Stimulated activated CD4-positive, alpha-beta T cell treated with anti-CD3 and anti-CD28 coated beads, Interleukin-1b, Interleukin-23, amount 100 ng/mL, for 1 hour (primary cell): ENCODE measurements at regions not wholly inside any gene's neighbourhood (a gene's known extent, or its start where the extent isn't known, plus 50 kb on each side); places are given as distances from the start of the nearest gene placed in this dataset.

ENCODE experiments used
- DNase-seq, 2 donors: peaks; one replicate each; pipeline ENCODE4 v3.0.0-alpha.2; 2020; ENCODE audit warnings: low read depth in 2 of 2

DNA sequence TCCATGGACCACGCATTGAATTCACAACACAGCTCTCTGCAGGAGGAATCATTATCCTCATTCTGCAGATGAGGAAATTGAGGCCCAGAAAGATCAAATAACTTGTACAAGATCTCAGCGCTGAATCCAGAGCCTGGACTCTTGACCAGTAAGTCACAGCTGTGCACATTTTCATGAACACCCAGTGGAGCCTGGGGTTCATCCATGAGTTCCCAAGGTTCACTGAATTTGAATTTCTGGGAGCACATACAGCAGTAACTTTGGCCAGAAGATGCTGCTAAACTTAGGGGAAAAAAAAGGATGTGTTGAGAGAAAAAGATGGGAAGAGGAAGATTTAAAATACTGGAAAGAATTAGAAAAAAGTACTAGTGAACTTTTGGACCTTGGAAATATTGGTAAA lies 218.7 kb upstream of the PPARGC1A start:
- DNase-seq, result no peak

DNA sequence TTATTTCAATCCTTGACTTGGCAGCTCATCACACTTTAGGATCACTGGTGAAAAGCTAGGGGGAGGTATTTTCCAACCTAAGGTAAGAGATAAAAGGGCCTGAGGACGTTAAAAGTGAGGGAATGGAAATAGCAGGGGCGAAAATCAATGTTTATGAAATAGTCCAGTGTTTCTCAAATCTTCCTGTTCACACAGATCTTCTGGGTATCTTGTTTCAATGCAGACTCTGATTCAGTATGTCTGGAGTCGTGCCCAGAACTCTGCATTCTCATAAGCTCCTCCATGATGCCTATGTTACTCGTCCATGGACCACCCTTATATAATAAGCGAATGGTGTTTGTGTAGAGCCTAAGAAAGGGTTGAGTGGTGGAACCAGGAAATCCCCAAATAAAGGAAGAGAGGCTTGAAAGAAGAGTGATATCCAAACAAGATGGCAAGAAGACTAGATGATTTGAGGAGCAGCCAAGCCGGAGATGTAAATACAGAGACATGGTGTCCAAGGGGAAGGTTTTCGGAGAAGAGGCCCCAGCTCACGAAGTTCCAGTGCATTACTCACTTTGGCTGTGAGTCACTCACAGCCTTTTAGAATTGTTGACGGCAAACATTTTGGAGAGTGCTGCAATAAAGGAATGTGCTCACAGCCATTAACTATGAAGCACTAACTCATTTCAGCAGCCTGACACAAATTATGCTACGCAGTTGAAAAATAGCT lies 215.6 kb upstream of the PPARGC1A start:
- DNase-seq, result no peak

DNA sequence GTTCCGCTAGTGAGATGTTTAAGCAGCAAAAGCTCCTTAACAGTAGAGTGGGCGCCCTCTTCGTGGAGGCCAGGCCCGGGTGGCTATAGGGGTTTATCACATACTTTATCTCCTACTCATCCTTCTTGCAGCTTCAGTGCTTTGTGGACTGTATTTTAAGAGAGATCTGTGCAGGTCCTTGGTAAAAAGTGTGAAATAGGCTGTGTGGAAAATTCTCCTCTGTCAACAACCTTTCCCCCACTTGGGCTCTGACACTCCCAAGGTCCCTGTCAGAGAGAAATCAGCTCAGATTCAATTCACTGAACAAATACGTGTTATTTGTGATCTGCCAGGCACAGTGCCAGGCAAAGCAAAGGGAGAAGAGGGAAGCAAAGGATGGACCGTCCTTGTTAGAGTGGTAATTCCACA lies 214.3 kb upstream of the PPARGC1A start:
- no peak for DNase-seq

DNA sequence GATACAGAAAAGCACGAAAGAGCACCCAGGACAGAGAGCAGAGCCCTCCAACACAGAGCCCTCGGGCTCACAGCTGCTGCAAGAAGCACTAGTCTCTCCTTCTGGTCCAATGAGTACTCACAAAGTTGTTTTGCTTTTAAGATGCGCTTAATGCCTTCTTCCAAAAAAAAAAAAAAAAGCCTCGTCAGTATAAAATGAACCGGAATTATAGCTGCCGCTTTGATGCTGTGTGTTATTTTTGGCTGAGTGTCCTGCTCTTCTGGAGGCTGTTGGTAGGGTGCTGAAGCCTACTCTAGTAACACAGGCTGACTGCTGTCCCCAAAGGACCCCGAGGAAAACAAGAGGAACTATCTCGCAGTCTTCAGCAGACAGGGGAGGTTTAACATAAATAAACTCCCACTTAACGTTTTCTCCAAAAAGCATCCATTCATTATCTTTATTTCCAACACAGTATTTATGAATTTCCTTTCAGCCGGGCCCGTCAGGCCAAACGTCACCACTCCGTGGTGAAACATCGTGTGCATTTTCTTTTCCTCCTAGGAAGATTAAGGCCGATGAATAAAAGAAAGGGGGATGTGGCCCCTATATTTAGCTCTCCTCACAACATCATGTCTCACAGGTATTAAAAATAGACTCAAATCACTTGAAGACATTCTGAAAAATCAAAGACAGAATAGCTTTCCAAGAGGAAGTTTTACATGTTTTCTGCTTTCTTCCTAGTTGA lies 213.7 kb upstream of the PPARGC1A start:
- no peak for DNase-seq

DNA sequence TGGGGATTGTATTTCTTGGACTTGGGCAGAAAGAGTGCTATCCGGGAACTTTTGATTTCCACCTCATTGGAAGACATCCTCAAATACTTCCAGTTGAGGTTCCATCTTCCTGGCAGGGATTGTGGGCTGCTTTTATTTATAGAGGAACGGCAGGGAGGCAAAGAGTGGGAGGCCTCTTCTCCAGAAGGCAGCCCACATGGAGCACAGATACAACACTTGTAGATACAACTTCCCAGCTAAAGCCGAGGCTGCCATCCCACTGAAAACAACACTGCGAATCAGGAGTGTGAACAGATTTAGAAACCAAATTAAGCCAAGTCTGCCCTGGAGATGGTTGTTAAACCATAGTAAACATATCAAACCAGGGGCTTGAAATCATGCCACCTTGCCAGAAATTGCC lies 212.8 kb upstream of the PPARGC1A start:
- DNase-seq, result no peak

DNA sequence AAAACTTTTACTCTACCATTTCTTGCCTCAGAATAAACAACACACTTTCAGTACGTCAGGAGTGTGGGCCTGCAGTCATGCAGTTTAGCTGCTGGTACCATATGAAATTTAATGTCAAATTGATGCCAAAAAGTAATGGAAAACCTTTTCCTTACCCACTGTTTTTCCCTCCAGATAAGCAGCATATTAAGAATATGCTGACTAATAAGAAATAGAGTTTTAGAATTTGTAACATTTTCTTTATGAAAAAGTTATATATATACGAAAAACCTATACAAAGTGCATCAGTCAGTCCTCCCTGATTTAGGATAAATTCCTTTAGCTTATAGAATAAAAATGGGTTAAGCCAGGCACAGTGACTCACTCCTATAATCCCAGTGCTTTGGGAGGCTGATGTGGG lies 206.8 kb upstream of the PPARGC1A start:
- no peak for DNase-seq

DNA sequence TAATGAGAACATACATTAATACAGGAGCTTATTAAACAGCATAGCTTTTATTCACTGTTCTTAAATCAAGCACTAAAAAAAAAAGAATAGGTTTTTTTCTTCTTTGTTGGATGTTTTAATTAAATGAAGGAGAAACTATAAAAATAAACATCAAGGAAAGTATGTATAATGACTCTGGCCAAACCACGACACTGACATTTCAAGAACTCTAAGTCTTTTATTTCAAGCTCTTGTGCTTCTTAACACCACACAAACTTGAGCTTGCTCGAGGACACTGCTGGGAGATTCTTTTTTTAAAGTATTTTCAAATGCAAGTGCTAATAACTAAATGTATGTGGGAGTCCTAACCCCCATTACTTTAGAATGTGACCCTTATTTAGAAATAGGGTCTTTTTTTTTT lies 204.9 kb upstream of the PPARGC1A start:
- no peak for DNase-seq

DNA sequence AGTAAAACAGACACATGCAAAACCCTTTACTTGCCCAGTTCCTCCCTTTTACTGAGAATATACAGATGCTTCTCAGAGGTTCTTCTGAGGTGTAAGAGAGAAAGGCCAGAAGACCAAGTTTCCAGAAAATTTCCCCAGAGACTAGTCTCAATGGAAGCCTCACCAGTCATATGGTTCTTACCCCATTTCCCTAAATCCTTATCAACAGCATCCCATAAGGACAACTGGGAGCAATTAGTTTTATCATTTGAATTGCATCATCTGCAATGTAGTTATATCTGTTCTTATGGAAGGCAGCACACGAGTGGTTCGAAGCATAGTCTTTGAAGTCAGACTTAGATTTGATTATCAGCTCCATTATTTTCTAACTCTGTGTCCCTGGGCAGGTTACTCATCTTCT lies 203.6 kb upstream of the PPARGC1A start:
- DNase-seq, result no peak

DNA sequence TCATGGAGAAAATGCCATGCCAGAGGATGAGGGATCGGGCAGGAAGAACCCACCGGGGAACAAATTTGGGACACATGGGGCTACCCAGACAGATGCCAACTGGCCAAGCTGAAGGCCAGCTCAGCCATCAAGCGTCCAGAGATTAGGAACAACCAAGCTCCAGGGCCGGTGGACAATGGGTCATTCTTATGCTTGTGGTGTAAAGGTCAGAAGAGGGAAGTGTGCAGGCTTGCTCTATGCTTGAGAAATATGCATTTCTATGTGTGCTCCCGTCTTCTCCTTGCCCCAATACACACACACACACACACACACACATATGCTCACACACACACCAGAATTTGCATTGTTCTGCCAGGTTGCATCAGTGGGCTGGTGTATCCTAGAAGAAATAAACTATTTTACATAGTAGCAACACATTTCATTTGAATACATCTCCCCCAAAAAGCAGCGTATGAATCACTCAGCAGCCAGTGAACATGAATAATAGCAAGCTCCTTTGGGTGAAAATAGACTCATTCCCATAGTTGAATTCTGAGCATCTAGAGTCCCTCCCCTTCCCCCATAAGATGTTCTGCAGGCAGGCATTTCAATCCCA lies 201.9 kb upstream of the PPARGC1A start:
- no peak for DNase-seq

DNA sequence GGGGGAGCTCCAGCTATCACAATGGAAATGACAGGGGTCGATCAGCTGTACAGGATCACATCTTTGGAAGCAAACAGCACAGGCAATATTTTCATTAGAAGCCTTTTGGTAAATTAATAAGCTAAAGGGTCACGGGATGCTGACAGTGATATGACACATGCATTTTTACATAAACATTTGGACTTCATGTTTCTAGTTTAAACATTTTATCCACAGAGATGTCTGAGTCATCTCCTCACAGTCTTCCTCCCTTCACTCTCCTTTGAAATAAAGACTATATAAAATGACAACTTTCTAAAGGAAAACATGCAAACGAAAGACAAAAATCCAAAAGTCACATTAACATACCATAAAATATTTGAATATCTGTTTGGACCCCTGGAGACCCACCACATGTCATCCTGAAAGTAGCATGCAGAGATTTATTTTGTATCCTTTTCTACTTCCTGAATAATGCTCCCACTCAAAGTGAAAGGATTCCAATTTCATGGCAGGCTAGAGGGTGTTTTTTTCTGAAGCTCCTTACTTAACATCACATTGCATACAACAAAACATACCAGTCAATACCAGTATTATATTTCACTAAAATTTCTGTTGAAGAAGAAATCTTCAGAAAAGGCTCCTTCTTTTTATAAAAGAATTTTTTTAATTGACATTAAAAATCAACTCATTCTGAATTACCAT lies 200.1 kb upstream of the PPARGC1A start:
- DNase-seq, result no peak

DNA sequence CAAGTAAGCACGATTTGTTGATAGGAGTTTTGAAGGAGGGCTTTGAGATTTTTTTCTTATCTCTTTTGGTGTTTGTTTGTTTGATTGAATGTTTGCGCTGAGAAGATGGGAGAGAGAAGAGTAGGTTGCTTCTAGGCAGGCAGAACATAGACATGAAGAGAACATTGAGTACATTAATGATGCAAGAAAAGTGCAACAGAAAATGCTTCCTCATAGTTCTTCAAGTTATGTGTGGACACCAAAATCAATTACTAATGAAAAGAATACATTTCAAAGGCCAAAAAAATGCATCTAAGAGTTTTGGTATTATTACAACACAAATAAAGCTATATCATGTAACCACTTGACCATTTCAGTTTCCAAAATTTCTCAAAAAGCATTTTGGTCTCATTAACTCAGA lies 191.0 kb upstream of the PPARGC1A start:
- DNase-seq, result no peak

DNA sequence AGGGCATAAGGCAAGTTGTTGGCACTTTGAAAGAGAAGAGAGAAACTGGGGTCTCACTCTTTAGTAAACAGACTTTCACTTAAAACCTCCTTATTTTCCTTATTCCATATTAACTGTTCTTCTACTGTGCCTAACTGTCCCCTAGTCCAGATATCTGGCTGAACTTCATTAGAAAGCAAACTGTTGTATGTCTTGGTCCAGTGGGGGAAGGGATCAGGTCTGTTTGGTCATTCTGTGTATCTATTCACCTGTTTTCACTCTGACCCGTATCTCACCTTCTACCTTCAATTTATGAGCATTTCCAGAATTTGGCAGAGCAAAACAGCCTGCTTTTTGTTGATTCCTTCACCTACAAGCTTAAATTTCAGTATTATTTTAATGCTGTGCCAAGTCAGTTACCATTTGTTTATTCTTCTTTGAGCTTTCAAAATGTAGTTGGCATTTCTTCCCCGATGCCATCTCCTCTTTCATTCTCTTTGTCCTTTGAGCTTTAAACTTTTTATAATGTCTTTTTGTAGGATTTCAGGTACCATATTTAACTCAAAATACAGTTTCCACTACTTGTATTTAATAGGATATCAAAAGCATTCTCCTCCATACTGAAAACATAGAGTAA lies 188.6 kb upstream of the PPARGC1A start:
- no peak for DNase-seq

DNA sequence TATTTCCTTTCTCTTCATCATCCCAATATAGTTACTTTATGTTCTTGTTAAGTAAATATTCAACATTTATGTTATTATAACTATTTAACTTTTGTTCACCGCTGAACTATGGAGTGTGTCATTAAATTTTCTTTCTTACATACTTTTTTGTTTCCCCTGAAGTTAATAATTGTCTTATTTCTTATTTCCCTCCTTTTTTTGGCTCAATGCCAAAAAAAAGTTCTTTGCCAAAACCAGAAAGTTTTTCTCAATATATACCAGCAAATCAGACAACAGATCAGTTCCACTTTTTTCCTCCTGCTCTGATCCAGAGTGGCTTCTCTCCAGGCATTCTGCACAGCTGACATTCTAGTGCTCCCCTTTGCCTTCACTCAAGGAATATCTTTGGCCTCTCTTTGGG lies 187.0 kb upstream of the PPARGC1A start:
- DNase-seq, result no peak

DNA sequence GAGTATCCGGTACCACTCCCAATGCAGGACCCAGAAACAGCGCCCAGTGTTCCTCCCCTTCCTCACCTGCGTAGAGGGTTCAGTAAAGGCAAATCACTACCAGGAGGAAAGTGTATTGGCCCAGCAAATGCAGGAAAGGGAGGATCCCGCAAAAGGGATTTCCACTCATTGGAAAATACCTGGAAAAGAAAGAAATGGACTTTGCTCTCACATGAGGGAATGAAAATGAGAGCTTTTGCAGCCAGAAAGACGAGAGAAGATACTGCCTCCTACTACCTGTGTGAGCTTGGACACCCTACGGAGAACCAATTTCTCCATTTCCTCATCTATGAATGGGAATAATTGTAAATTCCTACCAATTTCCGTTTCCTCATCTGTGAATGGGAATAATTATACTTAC lies 184.1 kb upstream of the PPARGC1A start:
- DNase-seq, result no peak

DNA sequence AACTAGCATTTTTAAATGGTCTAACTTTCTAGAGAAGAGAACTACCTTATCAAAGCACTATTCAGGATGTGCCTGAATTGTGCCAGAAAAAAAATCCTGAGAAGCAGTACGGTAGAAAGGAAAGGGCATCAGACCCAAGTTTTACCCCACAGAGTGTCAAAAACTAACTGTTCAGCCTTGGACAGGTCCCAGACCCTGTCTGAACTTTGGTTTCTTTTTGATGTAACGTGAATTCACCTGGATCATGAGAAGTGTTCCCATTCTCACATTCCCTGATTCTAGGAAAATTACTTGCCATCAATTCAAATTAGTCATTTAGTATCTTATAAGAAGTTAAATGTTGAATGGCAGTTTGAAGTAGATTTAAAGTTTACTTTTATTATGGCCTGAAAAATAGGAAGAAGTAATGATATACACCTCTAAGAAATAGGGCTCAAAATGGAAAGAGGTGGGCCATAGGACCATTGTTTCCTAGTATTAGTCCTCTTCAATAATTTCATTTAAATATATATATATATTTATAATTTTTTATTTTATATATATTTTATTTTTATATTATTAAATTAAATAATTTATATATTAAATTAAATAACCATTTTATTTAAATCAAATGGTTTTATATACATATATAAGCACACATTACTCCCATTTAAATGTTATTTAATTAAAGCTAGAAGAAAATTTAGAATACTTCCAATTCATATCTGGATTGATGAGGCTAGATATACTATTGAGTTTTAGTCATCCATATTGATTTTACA lies 181.9 kb upstream of the PPARGC1A start:
- DNase-seq, result no peak

DNA sequence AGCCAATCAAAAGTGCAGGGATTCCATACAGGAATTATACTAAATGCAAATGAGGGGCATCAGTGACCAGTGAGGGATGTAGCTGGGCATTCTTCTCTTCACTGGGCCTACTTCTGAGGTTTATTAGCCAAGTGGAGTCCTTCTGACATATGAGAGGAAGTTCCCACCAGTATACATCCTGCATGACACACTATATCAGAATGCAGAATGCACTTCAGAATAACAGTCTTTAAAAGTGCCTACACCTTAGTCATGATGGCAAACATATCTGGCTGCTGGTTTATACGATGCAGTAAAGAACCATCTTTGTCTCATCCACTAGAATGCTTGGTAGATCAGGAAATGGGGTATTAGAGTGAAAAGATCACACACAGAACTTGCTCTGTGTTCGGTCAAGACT lies 180.3 kb upstream of the PPARGC1A start:
- no peak for DNase-seq

DNA sequence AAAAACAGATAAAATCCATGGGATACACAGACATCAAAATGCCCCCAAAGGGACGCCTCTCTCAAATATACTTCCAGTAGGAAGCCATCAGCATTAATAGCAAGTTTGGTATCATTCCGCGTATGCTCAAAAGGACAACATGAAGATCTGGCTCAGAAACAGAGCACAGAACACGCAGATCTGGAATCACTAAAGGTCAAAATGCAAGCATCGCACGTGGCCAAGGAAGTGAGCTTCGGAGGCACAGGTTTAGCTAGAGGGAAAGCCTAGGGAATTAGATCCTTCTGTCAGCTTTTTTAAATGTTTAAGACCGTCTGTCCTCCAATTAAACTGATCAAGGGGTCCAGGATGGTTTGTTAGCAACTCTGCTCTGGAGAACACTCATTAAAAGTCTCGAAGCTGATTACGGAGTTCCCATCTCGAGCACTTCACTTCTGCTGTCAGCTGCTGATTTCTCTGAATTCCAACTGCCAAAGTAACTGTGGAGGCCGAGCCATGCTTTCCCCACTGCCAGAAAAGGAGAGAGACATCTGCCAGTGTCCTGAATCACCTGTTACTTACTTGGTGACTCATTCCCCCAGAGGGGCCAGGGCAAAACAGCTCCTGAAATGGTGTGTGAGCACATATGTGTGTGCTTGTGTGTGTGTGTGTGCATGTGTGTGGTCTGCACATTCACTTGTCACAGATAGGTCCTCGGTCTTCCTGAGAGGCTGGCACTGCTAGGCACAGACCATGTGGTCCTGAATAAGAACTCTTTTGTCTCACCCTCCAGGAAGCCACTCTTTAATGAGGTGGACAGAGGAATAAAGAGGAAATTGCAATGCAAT lies 177.7 kb upstream of the PPARGC1A start:
- DNase-seq, result no peak

DNA sequence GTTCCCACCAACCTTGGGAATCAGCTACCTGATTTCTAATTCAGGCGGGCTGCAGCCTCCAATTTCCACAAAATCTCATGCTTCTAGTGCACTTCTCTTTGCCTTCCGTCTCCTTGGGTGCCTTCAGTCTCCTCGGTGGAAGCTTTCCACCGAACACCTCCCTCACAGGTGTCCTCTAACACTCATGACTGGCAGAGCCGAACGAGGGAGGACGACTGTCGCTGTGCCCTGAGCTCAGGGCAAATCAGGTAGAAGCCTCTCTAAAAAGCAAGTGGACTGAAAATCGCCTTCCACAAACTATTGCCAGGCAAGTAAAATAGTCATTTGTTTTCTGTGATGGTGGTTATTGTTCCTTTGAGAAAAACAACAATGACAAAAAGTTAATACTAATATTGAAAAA lies 176.1 kb upstream of the PPARGC1A start:
- DNase-seq, result no peak

DNA sequence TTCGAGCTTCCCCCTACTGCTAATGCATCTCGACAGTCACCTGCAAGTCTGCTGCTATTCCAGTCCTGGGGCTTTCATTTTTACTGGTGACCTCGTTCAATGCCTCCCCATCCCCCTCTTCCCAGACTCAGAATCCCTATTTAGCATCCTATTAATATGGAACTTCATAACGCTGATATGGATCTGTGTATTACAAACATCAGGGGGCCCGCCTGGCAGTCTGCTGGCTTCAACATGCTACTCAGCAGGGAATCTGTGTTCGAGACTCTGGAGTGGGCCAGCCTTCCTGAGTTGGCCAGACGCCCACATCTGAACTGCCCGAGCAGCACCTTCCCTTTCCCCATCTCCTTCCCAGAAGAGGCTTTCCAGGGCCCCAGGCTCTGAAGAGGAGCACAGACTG lies 173.9 kb upstream of the PPARGC1A start:
- DNase-seq, result no peak

DNA sequence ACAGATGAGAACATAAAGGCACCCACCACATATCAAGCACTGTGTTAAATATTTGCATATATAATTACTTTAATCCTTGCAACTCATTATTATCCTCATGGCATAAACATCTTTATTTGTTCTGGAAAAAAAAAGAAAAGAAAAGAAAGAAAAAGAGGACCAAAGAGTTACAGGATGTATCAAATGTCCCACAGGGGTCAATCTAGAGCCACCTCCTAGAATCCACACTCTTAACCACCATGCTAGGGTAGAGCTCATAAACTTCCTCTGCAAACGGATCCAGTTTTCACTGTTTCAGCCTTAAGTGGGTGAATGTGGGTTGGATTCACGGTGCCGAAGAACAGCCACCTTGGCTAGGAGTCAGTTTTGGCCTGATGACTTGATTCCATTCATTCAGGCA lies 171.1 kb upstream of the PPARGC1A start:
- DNase-seq, result no peak

DNA sequence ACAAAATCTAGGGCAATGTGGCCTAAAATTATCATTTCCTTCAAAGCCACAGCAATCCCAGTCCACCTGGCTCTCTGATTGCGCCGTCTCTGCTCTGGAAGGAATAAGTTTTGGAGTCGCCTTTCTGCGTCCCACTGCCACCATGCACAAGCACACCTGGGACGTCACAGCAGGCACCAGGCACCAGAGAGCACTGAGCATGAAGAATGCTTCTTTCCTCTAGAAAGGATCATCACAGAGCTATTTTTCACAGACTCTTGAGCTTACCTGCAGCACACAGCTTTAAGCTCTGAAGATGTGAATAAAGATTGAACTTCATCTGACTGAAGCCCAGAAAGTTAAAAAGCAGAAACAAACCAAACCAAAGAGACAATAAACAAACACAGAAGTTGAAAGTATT lies 170.0 kb upstream of the PPARGC1A start:
- no peak for DNase-seq
